ENCODE measurements at regions not wholly inside any gene's neighbourhood (a gene's known extent, or its start where the extent isn't known, plus 50 kb on each side); places are given as distances from the start of the nearest gene placed in this dataset.
"Not testable (repeated sequence)": the region's sequence is repeated elsewhere in the genome, so short reads cannot be mapped to it uniquely, and the experiment has no call there.

GRCh38 chr14:43285575-43285974 lies 1221.5 kb downstream of the FSCB start:
- ChIA-PET CTCF (no interaction called here), POLR2A (ENCODE audit: low non-redundant PET) (no interaction called here)
- H3K27ac ChIP-seq (ENCODE audit: low read depth, low read length, poor library complexity, severe bottlenecking): no peak overlapping the region
- no peaks in the 10 kb centered on the region for H3K9me3 ChIP-seq (ENCODE audit: low read depth, low read length, poor library complexity, severe bottlenecking)
- H3K36me3 ChIP-seq (ENCODE audit: insufficient read depth, low read length, poor library complexity, severe bottlenecking): no peaks in the 10 kb centered on the region
- DNase-seq (ENCODE audit: low spot score): no peak
- TF ChIP-seq EZH2 (IDR thresholded peaks at IDR 0.05; ENCODE audit: borderline replicate concordance, low read depth, low read length, poor library complexity, severe bottlenecking): no peak
- TF ChIP-seq CTCF (conservative IDR thresholded peaks at IDR 0.05; ENCODE audit: low read depth, low read length): no peak
- no TSS peak for BruUV-seq (replicated peaks)
- H3K4me3 ChIP-seq (ENCODE audit: low read depth, low read length, poor library complexity, severe bottlenecking): no peak overlapping the region
- no peaks in the 10 kb centered on the region for H3K4me1 ChIP-seq (ENCODE audit: insufficient read depth, low read length, poor library complexity, severe bottlenecking)
- no peaks in the 10 kb centered on the region for H3K27me3 ChIP-seq (replicated peaks; ENCODE audit: insufficient read depth, low read depth, low read length, poor library complexity)
- intact Hi-C loops (cut with micrococcal nuclease; ENCODE audit: unreplicated experiment): no loop called here

- DNase-seq (ENCODE audit: low spot score): no peak
- Histone ChIP-seq H3K36me3 (ENCODE audit: insufficient read depth, low read length, poor library complexity, severe bottlenecking) (no peaks in the 10 kb centered on the region), H3K27ac (ENCODE audit: low read depth, low read length, poor library complexity, severe bottlenecking) (no peak overlapping the region), H3K4me1 (ENCODE audit: insufficient read depth, low read length, poor library complexity, severe bottlenecking) (no peaks in the 10 kb centered on the region), H3K27me3 (replicated peaks; ENCODE audit: insufficient read depth, low read depth, low read length, poor library complexity) (no peaks in the 10 kb centered on the region), H3K9me3 (ENCODE audit: low read depth, low read length, poor library complexity, severe bottlenecking) (no peaks in the 10 kb centered on the region), H3K4me3 (ENCODE audit: low read depth, low read length, poor library complexity, severe bottlenecking) (no peak overlapping the region)
- POLR2A ChIA-PET (ENCODE audit: low non-redundant PET): no interaction called here
- CTCF ChIA-PET: no interaction called here
- BruUV-seq (replicated peaks): no TSS peak
- intact Hi-C loops (cut with micrococcal nuclease; ENCODE audit: unreplicated experiment): no loop called here
- TF ChIP-seq EZH2 (IDR thresholded peaks at IDR 0.05; ENCODE audit: borderline replicate concordance, low read depth, low read length, poor library complexity, severe bottlenecking) (no peak), CTCF (conservative IDR thresholded peaks at IDR 0.05; ENCODE audit: low read depth, low read length) (no peak)
Observed at GRCh38 chr14:43260056-43260455, 1247.0 kb downstream of the FSCB start.

GRCh38 chr14:43258396-43258795 lies 1248.7 kb downstream of the FSCB start:
- ChIA-PET CTCF (no interaction called here), POLR2A (ENCODE audit: low non-redundant PET) (no interaction called here)
- TF ChIP-seq EZH2 (IDR thresholded peaks at IDR 0.05; ENCODE audit: borderline replicate concordance, low read depth, low read length, poor library complexity, severe bottlenecking): no peak
- no TSS peak for BruUV-seq (replicated peaks)
- Histone ChIP-seq H3K4me3 (ENCODE audit: low read depth, low read length, poor library complexity, severe bottlenecking) (no peak overlapping the region), H3K27ac (ENCODE audit: low read depth, low read length, poor library complexity, severe bottlenecking) (no peak overlapping the region), H3K4me1 (ENCODE audit: insufficient read depth, low read length, poor library complexity, severe bottlenecking) (no peaks in the 10 kb centered on the region), H3K27me3 (replicated peaks; ENCODE audit: insufficient read depth, low read depth, low read length, poor library complexity) (no peaks in the 10 kb centered on the region), H3K9me3 (ENCODE audit: low read depth, low read length, poor library complexity, severe bottlenecking) (no peaks in the 10 kb centered on the region), H3K36me3 (ENCODE audit: insufficient read depth, low read length, poor library complexity, severe bottlenecking) (no peaks in the 10 kb centered on the region)
- no peak for DNase-seq (ENCODE audit: low spot score)
- intact Hi-C loops (cut with micrococcal nuclease; ENCODE audit: unreplicated experiment): no loop called here

- H3K4me1 ChIP-seq (ENCODE audit: insufficient read depth, low read length, poor library complexity, severe bottlenecking); H3K36me3 ChIP-seq (ENCODE audit: insufficient read depth, low read length, poor library complexity, severe bottlenecking); BruUV-seq (replicated peaks); H3K27me3 ChIP-seq (replicated peaks; ENCODE audit: insufficient read depth, low read depth, low read length, poor library complexity); H3K27ac ChIP-seq (ENCODE audit: low read depth, low read length, poor library complexity, severe bottlenecking); H3K4me3 ChIP-seq (ENCODE audit: low read depth, low read length, poor library complexity, severe bottlenecking); DNase-seq (ENCODE audit: low spot score); intact Hi-C loops (cut with micrococcal nuclease; ENCODE audit: unreplicated experiment); POLR2A ChIA-PET (ENCODE audit: low non-redundant PET); CTCF ChIA-PET; H3K9me3 ChIP-seq (ENCODE audit: low read depth, low read length, poor library complexity, severe bottlenecking): not testable (repeated sequence)
Observed at GRCh38 chr14:43256996-43257395, 1250.1 kb downstream of the FSCB start.
